GM21360 (cell line): ENCODE measurements at regions not wholly inside any gene's neighbourhood (a gene's known extent, or its start where the extent isn't known, plus 50 kb on each side); places are given as distances from the start of the nearest gene placed in this dataset.
"Not testable (repeated sequence)": the region's sequence is repeated elsewhere in the genome, so short reads cannot be mapped to it uniquely, and the experiment has no call there.

ENCODE experiments used
- ATAC-seq: cut with Tn5 transposase; IDR thresholded peaks from one replicate; pipeline ENCODE4 v1.9.1; 2021; ENCODE audit warnings: mild to moderate bottlenecking, moderate library complexity; ENCODE audit not compliant: unreplicated experiment

GRCh38 chr6:27807441-27808241 lies 104.6 kb downstream of the OR2B2 start:
- ATAC-seq = peak; percentile 57

- ATAC-seq = no peak
Measured at GRCh38 chr6:27806981-27807440, 105.2 kb downstream of the OR2B2 start.

GRCh38 chr6:27805347-27805746 lies 106.8 kb downstream of the OR2B2 start:
- no peak for ATAC-seq

- no peak for ATAC-seq
Measured at GRCh38 chr6:27804851-27805250, 107.3 kb downstream of the OR2B2 start.

- no peak for ATAC-seq
Measured at GRCh38 chr6:27800731-27801373, 111.3 kb downstream of the OR2B2 start.

- ATAC-seq = no peak
Measured at GRCh38 chr6:27797960-27798359, 114.2 kb downstream of the OR2B2 start.

GRCh38 chr6:27796736-27797481 lies 115.3 kb downstream of the OR2B2 start:
- not testable (repeated sequence) for ATAC-seq

- peak; percentile 42 for ATAC-seq
Measured at GRCh38 chr6:27795697-27796494, 116.3 kb downstream of the OR2B2 start.

- ATAC-seq = no peak
Measured at GRCh38 chr6:27791182-27791943, 120.8 kb downstream of the OR2B2 start.

GRCh38 chr6:27788376-27788775 lies 123.8 kb downstream of the OR2B2 start:
- ATAC-seq = not testable (repeated sequence)

GRCh38 chr6:27786048-27786447 lies 126.1 kb downstream of the OR2B2 start:
- no peak for ATAC-seq

- ATAC-seq = no peak
Measured at GRCh38 chr6:27785294-27785693, 126.9 kb downstream of the OR2B2 start.

GRCh38 chr6:27782748-27783147 lies 129.4 kb downstream of the OR2B2 start:
- no peak for ATAC-seq

GRCh38 chr6:27778625-27779417 lies 133.4 kb downstream of the OR2B2 start:
- ATAC-seq = no peak

GRCh38 chr6:27777614-27778355 lies 134.4 kb downstream of the OR2B2 start:
- no peak for ATAC-seq

GRCh38 chr6:27777126-27777525 lies 135.1 kb downstream of the OR2B2 start:
- ATAC-seq = no peak

- ATAC-seq = no peak
Measured at GRCh38 chr6:27776504-27776903, 135.7 kb downstream of the OR2B2 start.

GRCh38 chr6:27775796-27776184 lies 136.4 kb downstream of the OR2B2 start:
- no peak for ATAC-seq
